C4-2B (cell line): ENCODE measurements at regions not wholly inside any gene's neighbourhood (a gene's known extent, or its start where the extent isn't known, plus 50 kb on each side); places are given as distances from the start of the nearest gene placed in this dataset.

Source experiments
- CTCF ChIP-seq: fragments of 450-650 bp; conservative IDR thresholded peaks from 2 replicates; pipeline ENCODE4 v1.5.1; 2017; ENCODE audit warnings: mild to moderate bottlenecking
- ZFX ChIP-seq: fragments of 450-650 bp; IDR thresholded peaks from 2 replicates; pipeline ENCODE4 v1.6.1; 2017

- TF ChIP-seq CTCF, result no peak
- no peak for TF ChIP-seq ZFX
Observed at GRCh38 chr20:22127587-22127986, 422.1 kb downstream of the PAX1 start.
